HCT116 (cell line): ENCODE measurements at regions not wholly inside any gene's neighbourhood (a gene's known extent, or its start where the extent isn't known, plus 50 kb on each side); places are given as distances from the start of the nearest gene placed in this dataset.

Experiments used
- EZH2 ChIP-seq: fragments of 200-600 bp; sonication (generic); IDR thresholded peaks from 2 replicates; pipeline ENCODE4 v1.6.1; 2017; ENCODE audit warnings: antibody characterized with exemption, mixed run types
- ZNF274 ChIP-seq: fragments of 200-500 bp; sonication (Bioruptor generic); IDR thresholded peaks from 2 replicates; pipeline ENCODE4 v1.6.1; 2014; ENCODE audit warnings: mild to moderate bottlenecking, low read depth, low read length, inconsistent platforms

DNA sequence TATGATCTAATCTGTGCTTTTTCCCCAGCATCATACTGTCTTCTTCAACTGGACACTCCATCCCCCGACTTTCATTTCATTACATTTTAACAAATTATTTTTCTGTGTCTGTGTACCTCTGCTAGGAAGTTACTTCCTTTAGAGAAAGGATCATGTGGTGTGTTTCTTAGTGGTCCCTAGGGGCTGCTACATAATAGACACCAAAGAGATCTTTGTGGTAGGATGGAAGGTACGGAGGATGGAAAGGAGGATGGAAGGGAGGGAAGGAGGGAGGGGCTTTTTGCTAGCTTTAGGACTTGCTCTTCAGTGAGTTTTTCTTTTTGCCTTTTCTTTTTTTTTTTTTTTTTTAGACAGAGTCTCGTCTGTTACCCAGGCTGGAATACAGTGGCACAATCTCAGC lies 95.7 kb downstream of the TNFAIP3 start:
- TF ChIP-seq ZNF274: no peak
- TF ChIP-seq EZH2: no peak
